Lower leg skin (tissue), 3 donors: ENCODE measurements at regions not wholly inside any gene's neighbourhood (a gene's known extent, or its start where the extent isn't known, plus 50 kb on each side); places are given as distances from the start of the nearest gene placed in this dataset.
"Not testable (repeated sequence)": the region's sequence is repeated elsewhere in the genome, so short reads cannot be mapped to it uniquely, and the experiment has no call there.

Experiments
- CTCF ChIP-seq, 3 donors: fragments of 450-650 bp; IDR thresholded peaks; one replicate each; pipeline ENCODE4 v1.5.1; 2016; ENCODE audit warnings: antibody characterized with exemption in 3 of 3, mild to moderate bottlenecking in 3 of 3, moderate library complexity in 2 of 3
- POLR2A ChIP-seq, 2 donors: fragments of 450-650 bp; IDR thresholded peaks; one replicate each; pipeline ENCODE4 v1.6.1; 2016 to 2017; ENCODE audit warnings: antibody characterized with exemption in 2 of 2, mild to moderate bottlenecking in 1 of 2, moderate library complexity in 1 of 2

- not testable (repeated sequence) for TF ChIP-seq CTCF, POLR2A (IDR thresholded peaks at IDR 0.05)
These were observed 395.3 kb upstream of the ZNF337 start for GRCh38 chr20:26091921-26092320.
